T-helper 1 cell (primary cell): ENCODE measurements at regions not wholly inside any gene's neighbourhood (a gene's known extent, or its start where the extent isn't known, plus 50 kb on each side); places are given as distances from the start of the nearest gene placed in this dataset.

Experiments used
- DNase-seq, 5 donors: peaks; one replicate each; pipeline ENCODE4 v3.0.0-alpha.2; 2012 to 2020

DNA sequence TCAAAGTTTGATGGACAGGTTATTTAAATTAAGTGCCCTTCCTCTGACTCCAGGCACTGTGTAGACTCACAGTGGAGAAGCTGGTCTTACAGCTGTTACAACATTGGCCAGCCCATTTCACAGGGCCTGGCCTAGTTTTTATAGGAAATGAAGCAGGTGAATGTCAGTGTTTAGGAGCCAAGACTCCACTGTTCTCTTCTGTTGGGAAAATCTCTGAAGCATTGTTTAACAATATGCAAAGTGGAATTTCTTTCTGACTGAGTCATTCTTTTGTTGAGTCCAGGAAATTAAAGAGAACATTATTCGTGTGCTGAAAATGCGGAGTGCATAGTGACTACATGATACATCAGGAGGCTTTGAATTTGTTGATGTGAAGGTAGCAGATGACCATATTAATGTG lies 64.7 kb downstream of the ARRDC4 start:
- DNase-seq = no peak

- no peak for DNase-seq
These were observed 74.2 kb downstream of the ARRDC4 start for GRCh38 chr15:98034731-98035130.

DNA sequence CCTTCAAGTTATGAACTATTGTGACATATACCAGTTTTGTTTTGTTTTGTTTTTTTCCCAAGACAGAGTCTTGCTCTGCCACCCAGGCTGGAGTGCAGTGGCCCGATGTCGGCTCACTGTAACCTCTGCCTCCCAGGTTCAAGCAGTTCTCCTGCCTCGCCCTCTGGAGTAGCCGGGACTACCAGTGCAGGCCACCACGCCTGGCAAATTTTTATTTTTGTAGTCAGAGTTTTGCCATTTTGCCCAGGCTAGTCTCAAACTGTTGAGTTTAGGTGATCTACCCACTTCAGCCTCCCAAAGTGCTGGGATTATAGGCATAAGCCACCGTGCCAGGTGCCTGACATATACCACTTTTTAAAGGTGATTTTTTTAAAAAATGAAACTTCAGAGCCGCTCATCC lies 74.6 kb downstream of the ARRDC4 start:
- DNase-seq = no peak

GRCh38 chr15:98035577-98036010 lies 75.1 kb downstream of the ARRDC4 start:
- DNase-seq = no peak

DNA sequence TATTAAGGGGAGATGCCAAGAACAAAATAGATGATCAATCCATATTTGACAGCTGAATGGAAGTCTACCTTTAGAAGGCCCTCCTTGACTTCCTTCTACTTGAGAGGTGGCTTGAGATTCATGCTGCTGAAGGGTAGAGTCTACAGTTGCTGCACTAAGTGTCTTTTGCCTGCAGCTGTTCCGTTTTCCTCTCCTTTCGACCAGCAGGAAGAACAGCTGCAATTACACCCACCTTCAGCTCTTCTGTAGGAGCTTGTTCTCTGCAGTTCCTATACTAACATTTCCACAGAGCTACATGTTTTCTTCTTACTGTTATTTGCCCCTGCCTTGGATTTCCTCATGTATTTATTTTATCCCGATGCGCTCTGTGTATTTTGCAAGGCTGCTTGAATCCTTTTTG lies 79.1 kb downstream of the ARRDC4 start:
- no peak for DNase-seq

DNA sequence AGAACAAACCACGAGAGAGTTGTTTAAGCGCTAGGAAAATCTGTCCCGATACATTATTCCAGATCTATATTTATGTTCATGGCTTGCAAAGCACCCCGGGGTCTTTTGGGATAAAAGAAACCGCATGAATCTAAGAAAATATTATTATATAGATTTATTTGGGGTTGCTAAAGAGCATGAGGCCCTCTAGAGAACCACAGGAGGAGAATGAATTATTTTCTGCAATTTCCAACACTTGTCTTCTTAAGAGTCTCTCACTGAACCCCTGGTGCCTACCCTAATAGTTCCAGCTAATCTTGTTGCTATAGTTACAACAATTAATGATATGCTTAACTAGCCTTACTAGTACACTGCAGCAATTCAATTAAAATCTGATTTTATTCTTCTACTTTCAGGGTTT lies 79.6 kb downstream of the ARRDC4 start:
- no peak for DNase-seq

- no peak for DNase-seq
These were observed 82.9 kb downstream of the ARRDC4 start for GRCh38 chr15:98043160-98044014.

GRCh38 chr15:98051734-98052133 lies 91.2 kb downstream of the ARRDC4 start:
- DNase-seq = no peak

DNA sequence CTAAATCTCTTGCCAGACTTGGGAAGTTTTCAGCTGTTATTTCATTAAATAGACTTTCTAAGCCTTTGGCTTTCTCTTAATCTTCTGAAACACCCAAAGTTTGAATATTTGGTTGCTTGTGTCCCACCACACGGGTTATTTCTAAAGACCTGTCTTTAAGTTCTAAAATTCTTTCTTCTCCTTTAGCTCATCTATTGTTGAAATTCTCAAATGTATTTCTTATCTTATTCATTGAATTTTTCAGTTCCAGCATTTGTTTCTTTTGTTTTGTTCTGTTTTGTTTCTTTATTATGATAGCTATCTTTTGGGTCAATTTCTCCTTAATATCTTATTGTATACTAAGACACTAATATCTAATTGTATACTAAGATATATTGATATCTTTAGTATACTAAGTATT lies 97.0 kb downstream of the ARRDC4 start:
- DNase-seq = no peak

GRCh38 chr15:98062869-98063268 lies 102.4 kb downstream of the ARRDC4 start:
- DNase-seq = no peak

DNA sequence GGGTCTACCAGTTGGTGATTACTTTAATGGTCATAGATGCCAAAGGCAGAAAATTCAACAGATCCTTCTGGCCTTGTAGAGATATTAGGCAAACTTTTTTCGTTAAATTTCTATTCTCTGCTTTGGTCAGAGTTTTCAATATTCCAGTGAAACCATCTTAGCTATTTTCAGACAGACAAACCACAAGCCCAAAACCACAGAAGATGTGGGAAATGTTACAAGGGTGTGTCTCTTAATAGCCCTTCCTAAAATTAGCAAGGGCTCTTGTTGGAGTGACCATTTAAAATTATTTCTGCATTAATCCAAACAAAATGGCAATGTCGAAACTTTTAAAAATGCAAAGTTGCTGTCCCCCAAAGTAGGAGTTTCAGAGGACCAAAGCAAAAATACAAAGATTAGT lies 102.8 kb downstream of the ARRDC4 start:
- DNase-seq = no peak

DNA sequence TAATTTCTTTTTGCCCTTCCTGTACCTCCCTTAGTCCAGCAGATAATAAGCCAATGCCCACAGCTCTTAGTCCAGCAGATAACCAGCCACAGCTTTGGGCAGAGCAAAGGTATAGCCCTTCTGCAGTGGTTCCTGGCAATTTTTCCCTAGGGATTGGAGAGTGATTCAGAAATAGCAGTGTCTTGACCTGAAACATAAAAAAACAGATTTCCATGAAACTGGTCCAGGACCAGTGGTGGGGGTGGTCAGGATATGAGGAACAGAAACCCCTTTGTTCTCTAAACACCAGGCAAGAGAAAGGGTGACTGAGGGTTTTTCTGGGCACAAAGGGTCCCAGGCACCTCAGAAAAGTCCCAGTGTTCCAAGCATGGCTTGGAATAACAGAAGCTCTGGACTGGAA lies 103.4 kb downstream of the ARRDC4 start:
- no peak for DNase-seq

DNA sequence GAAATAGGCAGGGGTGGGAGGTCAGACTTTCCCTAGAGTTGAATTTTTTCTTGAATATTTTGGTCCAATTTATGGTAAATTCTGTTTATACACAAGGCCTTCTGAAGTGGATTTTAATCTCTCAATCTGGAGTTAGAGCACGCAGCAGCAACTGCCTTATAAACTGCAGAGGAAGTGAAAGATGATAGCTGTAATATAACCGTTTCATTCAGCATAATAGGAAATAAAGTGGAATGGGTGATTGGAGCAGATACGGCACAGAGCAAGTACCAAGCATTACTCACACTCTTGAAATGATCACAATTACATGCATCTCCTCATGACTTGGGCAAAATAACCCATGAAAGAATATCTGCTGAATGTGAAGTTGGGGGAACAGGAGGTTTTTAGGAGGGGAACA lies 106.8 kb downstream of the ARRDC4 start:
- DNase-seq = no peak

DNA sequence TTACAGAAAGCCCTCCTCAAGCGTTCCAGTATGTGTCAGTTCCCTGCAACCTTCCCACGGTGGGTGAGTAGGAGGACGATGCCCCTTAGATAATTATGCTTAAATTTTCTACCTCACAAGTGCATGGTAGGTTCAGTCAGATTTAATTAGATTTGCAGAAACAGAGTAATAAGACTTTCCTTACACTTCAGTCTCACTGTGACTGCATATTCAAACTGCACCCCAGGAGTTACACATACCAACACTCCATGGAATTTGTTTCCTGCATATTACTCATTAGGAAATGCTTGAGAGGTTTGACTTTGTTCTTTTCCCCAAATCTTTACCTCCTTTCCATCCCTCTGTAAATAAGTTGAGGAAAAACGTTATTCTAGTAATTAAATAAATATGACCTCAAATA lies 108.8 kb downstream of the ARRDC4 start:
- no peak for DNase-seq

DNA sequence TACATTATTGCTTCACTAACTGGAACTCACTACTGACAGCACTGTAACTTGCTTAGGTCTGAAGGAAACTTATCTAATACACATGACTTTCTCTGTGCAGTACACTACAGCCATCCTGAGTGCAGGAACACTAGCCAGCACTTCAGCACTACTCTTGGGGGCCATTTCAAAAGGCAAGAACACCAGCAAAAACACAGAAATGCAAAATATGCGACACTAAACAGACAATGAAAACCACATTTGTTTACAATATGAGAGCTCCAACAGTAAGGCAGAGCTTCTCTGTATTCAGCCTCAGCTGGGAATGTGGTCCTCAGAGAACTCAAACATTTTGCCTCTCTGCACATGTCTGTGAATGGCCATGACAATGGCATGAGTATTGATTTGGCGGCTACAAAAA lies 109.6 kb downstream of the ARRDC4 start:
- DNase-seq = no peak

- DNase-seq = no peak
These were observed 111.3 kb downstream of the ARRDC4 start for GRCh38 chr15:98071786-98072185.

GRCh38 chr15:98075441-98075840 lies 114.9 kb downstream of the ARRDC4 start:
- no peak for DNase-seq

DNA sequence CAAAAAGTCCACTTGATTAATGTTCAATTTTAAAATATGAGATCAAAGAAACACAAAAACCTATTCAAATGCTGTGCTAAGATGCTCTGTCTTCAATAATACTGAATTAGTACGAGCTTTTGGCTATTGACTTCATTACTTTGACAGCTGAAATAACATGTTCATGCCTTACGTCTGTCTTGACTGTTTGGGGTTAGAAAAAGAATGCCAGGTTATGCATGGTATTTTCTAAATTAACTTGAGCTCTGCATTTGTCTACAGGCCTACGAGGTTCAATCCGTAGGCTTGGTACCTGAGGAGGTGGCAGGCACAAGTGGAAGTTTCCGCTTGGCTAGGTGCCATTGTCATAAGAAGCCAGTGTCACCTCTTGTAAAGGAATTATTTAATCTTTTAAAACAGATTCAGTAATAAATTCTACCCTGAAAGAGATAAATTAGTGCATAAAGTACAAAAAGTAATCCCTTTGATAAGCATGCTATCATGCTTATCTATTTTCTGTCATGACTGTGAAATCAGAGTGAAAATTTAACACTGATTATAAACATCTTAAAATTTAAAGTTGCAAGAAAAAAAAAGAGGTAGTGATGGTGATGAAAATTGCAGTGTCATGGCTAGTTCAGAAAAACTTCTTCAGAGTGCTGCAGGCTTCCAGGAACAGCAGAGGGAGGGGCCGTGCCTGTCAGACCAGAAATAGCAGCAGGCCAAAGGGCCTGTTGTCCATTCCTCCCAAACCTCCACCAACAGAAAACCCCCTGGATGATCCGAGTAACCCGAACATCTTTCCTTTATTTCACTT lies 115.7 kb downstream of the ARRDC4 start:
- no peak for DNase-seq

- DNase-seq = no peak
These were observed 116.7 kb downstream of the ARRDC4 start for GRCh38 chr15:98077186-98077585.

- DNase-seq = no peak
These were observed 120.3 kb downstream of the ARRDC4 start for GRCh38 chr15:98080791-98081190.

DNA sequence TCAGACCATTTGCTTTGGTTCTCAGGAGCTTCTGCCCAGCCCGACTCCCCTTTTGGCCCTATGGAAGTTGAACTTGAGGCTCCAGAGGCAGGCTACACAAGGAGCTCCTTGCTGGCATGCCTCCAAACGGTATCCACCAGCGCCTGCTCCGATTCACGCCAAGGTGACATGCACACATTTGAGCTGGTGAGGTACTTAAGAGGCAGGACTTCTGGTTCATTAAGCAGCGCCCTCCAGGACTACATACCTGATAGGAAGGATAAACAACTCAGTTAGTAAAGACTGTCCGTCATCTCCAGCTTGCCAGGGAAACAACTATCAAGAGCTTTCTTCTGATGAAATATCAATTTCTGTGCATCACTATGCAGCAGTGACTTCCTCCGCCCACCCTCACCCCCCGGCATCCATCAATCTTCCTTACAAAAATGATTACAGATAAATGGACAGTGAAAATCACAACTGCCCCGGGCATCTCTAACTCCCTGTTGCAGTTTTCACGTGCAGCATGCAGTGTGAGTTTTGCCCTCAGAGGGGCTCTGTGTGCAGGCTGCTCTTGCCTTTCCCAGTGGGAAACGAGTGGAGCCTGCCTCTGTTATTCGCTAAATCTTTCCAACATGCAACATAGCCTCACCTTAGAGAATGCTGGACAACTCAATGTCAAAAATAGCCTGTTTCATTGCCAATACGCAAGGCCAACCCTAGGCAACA lies 122.9 kb downstream of the ARRDC4 start:
- no peak for DNase-seq

DNA sequence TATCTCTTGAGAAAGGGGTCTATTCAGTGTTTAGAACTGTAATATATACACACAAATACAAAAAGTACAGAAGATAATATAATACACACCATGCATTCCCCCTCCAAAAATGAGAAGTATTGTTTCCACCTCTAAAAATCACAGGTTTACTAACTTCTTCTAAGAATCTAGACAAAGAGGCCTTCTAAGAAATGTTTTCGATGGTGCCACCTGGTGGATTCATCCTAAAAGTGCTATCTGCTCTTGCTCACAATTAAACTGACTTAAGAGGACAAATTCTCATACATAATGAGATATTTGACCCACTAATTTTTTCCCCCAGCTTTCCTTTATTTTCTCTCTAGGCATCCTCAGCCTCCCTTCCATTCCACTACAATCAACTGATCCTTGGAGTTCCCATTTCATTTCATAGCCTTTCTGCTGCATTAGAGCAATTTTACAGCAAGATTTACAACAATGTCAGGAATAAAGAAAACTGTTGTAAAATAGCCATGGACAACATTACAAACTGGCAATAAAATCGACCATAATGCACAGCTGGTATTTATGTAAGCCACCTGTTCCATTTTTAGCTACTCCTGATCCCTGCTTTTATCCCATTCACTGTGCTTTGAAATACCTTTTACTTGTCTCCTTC lies 124.6 kb downstream of the ARRDC4 start:
- peak in 2 of 5 donors; percentile 19 to 28 for DNase-seq
